ENCODE measurements at regions not wholly inside any gene's neighbourhood (a gene's known extent, or its start where the extent isn't known, plus 50 kb on each side); places are given as distances from the start of the nearest gene placed in this dataset.

DNA sequence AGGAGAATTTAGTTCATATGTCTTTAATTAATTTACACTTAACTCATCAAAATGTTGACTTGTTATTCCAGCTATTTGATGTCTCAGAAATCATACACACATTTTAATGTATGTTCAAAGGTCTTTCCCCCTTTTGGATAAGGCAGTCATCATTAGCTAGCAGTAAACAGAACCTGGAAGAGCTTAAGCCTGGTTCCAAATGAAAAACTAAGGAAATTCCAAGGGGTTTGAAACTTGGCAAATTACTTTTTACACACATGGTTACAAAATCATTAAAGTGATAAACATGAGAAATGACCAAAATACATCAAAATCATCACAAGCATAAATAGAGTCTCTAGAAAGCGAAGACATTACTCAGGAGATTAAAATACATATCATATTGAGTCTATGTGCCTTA is 359.8 kb upstream of the ZNF608 start:
- TF ChIP-seq, protein P1, sequence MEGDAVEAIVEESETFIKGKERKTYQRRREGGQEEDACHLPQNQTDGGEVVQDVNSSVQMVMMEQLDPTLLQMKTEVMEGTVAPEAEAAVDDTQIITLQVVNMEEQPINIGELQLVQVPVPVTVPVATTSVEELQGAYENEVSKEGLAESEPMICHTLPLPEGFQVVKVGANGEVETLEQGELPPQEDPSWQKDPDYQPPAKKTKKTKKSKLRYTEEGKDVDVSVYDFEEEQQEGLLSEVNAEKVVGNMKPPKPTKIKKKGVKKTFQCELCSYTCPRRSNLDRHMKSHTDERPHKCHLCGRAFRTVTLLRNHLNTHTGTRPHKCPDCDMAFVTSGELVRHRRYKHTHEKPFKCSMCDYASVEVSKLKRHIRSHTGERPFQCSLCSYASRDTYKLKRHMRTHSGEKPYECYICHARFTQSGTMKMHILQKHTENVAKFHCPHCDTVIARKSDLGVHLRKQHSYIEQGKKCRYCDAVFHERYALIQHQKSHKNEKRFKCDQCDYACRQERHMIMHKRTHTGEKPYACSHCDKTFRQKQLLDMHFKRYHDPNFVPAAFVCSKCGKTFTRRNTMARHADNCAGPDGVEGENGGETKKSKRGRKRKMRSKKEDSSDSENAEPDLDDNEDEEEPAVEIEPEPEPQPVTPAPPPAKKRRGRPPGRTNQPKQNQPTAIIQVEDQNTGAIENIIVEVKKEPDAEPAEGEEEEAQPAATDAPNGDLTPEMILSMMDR (conservative IDR thresholded peaks at IDR 0.05), result no peak
- H3K27ac ChIP-seq, result no peak overlapping the region

DNA sequence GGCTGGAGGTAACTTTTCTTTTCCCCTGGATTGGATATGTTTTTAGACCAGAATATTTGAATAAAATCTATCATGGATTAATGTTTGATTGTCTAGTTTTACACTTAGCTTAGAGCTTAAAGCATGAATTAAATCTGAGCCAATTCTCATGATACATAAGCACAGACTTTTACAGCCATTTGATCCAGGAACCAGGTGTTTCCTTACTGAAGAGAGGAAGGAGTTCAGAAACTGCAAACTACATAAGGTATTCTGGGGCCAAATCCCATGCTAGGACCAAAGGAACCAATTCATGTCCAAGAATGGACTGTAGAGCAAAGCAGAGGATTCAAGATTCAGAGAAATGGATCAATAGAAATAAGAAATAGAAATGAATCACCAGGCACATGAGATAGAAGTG is 360.4 kb upstream of the ZNF608 start:
- TF ChIP-seq, protein P1 (conservative IDR thresholded peaks at IDR 0.05), result no peak
- no peak overlapping the region for H3K27ac ChIP-seq

DNA sequence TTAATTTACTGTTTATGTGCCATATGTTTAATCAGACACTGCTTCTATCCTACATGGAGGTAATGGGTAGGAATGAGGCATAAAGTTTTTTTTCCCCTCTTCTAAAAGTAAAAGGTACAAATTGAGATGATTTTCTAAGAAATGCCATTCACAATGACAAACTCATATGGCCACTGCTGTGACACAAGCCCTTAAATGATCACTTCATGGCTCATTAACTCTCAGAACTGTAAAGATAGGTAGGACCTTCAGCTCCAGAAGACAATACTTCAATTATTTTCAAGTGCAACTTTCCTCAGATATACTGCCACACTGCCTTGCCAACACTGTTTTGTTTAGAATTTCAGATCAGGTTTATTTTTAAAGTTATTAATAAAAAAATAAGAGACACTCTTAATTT is 362.9 kb upstream of the ZNF608 start:
- no peak overlapping the region for H3K27ac ChIP-seq
- TF ChIP-seq, protein P1 (conservative IDR thresholded peaks at IDR 0.05), result no peak

DNA sequence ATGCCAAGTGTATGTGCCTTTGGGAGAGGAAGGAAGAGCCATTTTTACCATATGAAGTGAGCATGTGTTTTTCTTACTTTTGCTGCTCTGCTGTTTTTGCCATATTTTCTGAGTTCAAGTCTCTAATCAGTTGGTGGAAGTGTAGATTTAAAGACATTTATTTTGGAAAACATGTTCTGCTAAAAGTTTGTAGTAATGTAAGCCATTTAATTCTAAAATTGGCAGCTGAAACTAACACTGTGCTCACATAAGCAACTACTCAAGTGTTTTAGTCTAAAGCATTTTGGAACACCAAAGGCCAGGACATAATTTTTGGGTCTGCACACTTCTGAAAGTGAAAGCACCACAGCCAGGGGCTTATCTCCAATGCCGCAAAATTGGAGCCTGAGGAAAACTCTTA is 363.4 kb upstream of the ZNF608 start:
- no peak overlapping the region for H3K27ac ChIP-seq
- TF ChIP-seq, protein P1 (conservative IDR thresholded peaks at IDR 0.05), result no peak

DNA sequence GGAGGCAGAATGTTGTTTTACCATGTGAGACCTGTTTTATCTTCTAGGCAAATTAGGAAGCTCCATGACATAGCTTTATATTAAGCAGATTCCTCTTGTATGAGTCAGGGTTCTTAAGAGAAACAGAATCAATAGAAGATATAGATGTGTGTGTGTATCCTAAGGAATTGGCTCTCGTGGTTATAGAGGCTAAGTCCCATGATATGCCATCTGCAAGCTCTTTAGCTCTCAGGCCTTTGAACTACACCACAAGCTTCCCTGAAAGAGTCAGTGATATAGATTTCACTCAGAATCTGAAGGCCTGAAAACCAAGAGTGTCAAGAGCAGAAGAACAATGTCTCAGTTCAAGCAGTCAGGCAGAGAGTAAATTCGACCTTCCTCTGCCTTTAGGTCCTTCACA is 365.8 kb upstream of the ZNF608 start:
- TF ChIP-seq, protein P1 (conservative IDR thresholded peaks at IDR 0.05), result no peak
- H3K27ac ChIP-seq, result no peak overlapping the region

DNA sequence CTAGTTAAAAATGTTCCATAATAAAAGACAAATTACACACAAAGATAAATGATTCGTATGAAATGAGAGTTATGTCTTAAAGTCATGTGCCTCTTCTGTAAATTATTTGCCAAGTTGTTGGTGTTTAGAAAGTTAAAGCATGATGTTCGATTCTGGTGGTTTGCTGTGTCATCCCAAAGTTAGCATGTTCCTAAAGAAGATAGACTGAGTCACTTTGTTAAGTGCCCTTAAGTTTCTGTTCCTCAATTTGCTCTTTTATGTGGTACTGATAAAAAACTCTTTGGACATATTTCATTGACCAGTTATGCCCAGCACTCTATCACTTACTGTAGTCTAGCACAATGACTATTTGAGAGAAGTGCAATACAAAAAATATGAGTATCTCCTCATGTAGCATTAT is 366.9 kb upstream of the ZNF608 start:
- TF ChIP-seq, protein P1 (conservative IDR thresholded peaks at IDR 0.05), result no peak
- no peak overlapping the region for H3K27ac ChIP-seq

DNA sequence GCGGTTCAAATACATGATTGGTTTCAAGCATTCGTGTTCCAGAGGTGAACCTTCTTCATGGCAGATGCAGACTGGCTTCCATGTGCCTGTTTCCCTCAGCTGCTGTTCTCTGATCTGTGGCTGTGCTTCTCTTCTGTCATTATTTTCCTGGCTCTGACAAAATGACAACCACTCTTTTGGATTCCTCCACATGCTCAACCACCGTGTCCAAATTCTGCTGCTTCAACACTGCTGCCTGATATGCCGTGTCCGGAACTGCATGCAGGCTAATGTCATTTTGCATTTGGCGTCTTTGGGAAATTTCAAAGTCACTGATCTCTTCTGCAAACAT is 368.7 kb upstream of the ZNF608 start:
- TF ChIP-seq, protein P1 (conservative IDR thresholded peaks at IDR 0.05), result no peak
- H3K27ac ChIP-seq, result no peak overlapping the region

DNA sequence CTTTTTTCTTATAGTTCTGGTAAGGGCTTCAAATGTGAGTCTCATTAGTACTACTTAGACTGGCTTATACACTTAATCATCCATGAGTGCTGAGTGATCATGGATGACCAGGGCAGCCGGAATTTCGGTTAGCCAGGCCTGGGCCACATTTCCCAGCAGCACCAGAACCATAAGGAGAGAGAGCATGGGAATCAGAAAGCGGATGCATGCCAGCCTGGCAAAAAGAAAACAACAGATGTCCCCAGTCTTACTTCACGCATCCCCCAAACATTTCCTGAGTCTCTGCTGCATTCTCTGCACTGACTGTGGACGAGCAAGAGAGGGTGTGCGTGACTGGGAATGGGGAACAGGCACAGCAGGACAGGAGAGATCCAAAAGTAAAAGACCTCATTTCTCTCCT is 371.1 kb upstream of the ZNF608 start:
- TF ChIP-seq, protein P1 (conservative IDR thresholded peaks at IDR 0.05), result no peak
- H3K27ac ChIP-seq, result no peak overlapping the region

Data from VCaP (cell line).